GM18951 (cell line): ENCODE measurements at regions not wholly inside any gene's neighbourhood (a gene's known extent, or its start where the extent isn't known, plus 50 kb on each side); places are given as distances from the start of the nearest gene placed in this dataset.

Experiments
- POLR2A ChIP-seq: IDR thresholded peaks from 4 replicates; pipeline ENCODE4 v1.6.1; 2011; ENCODE audit warnings: mild to moderate bottlenecking; ENCODE audit not compliant: insufficient read length, insufficient read depth; ENCODE audit errors: extremely low read depth
- in situ Hi-C: fragments of 300-500 bp; cut with MboI; formaldehyde crosslinking; loops from one replicate; pipeline ENCODE4 v1.12.0; 2022; ENCODE audit warnings: low sequenced_read_pairs, mixed read lengths, inconsistent platforms; ENCODE audit not compliant: unreplicated experiment

GRCh38 chr16:9199311-9199710, 107.9 kb downstream of the HAPSTR1 start:
- in situ Hi-C loops = no loop called here
- no peak for TF ChIP-seq POLR2A

- in situ Hi-C loops = no loop called here
- TF ChIP-seq POLR2A = no peak
Observed at GRCh38 chr16:9199751-9200150, 108.3 kb downstream of the HAPSTR1 start.

GRCh38 chr16:9203956-9204355, 112.5 kb downstream of the HAPSTR1 start:
- in situ Hi-C loops = no loop called here

GRCh38 chr16:9205661-9206060, 114.2 kb downstream of the HAPSTR1 start:
- in situ Hi-C loops = no loop called here
- no peak for TF ChIP-seq POLR2A

More at GRCh38 chr16:9203956-9204355, 112.5 kb downstream of the HAPSTR1 start:
- no peak for TF ChIP-seq POLR2A

- in situ Hi-C loops = no loop called here
- no peak for TF ChIP-seq POLR2A
Observed at GRCh38 chr16:9206156-9206555, 114.7 kb downstream of the HAPSTR1 start.

GRCh38 chr16:9212621-9213020, 121.2 kb downstream of the HAPSTR1 start:
- no peak for TF ChIP-seq POLR2A
- in situ Hi-C loops = no loop called here

GRCh38 chr16:9219813-9220212, 128.4 kb downstream of the HAPSTR1 start:
- in situ Hi-C loops = no loop called here
- no peak for TF ChIP-seq POLR2A

GRCh38 chr16:9225527-9226316, 134.3 kb downstream of the HAPSTR1 start:
- in situ Hi-C loops = no loop called here
- TF ChIP-seq POLR2A = no peak

GRCh38 chr16:9226924-9227323, 135.5 kb downstream of the HAPSTR1 start:
- in situ Hi-C loops = no loop called here
- TF ChIP-seq POLR2A = no peak

- no peak for TF ChIP-seq POLR2A
- in situ Hi-C loops = no loop called here
Observed at GRCh38 chr16:9231039-9231438, 139.6 kb downstream of the HAPSTR1 start.

- in situ Hi-C loops = no loop called here
- no peak for TF ChIP-seq POLR2A
Observed at GRCh38 chr16:9232102-9232770, 140.8 kb downstream of the HAPSTR1 start.

- in situ Hi-C loops = no loop called here
Observed at GRCh38 chr16:9235867-9236266, 144.4 kb downstream of the HAPSTR1 start.

GRCh38 chr16:9236319-9236718, 144.9 kb downstream of the HAPSTR1 start:
- in situ Hi-C loops = no loop called here

More at GRCh38 chr16:9235867-9236266, 144.4 kb downstream of the HAPSTR1 start:
- TF ChIP-seq POLR2A = no peak

GRCh38 chr16:9238346-9238745, 146.9 kb downstream of the HAPSTR1 start:
- in situ Hi-C loops = no loop called here
- no peak for TF ChIP-seq POLR2A

More at GRCh38 chr16:9236319-9236718, 144.9 kb downstream of the HAPSTR1 start:
- no peak for TF ChIP-seq POLR2A
